RPMI8226 (cell line): ENCODE measurements at regions not wholly inside any gene's neighbourhood (a gene's known extent, or its start where the extent isn't known, plus 50 kb on each side); places are given as distances from the start of the nearest gene placed in this dataset.

Source experiments
- DNase-seq: peaks from one replicate; pipeline ENCODE4 v3.0.0-alpha.2; 2015

GRCh38 chr11:30089921-30090320 is 73.1 kb upstream of the KCNA4 start:
- DNase-seq, result no peak

GRCh38 chr11:30091246-30091645 is 74.4 kb upstream of the KCNA4 start:
- no peak for DNase-seq

- DNase-seq, result no peak
Observed at GRCh38 chr11:30091737-30092136, 74.9 kb upstream of the KCNA4 start.

GRCh38 chr11:30092518-30092917 is 75.7 kb upstream of the KCNA4 start:
- no peak for DNase-seq

GRCh38 chr11:30100495-30100894 is 83.7 kb upstream of the KCNA4 start:
- no peak for DNase-seq

- no peak for DNase-seq
Observed at GRCh38 chr11:30106222-30107181, 89.7 kb upstream of the KCNA4 start.

- DNase-seq, result no peak
Observed at GRCh38 chr11:30107899-30108298, 91.1 kb upstream of the KCNA4 start.

GRCh38 chr11:30109774-30110173 is 92.9 kb upstream of the KCNA4 start:
- no peak for DNase-seq

GRCh38 chr11:30110691-30111090 is 93.9 kb upstream of the KCNA4 start:
- DNase-seq, result no peak

- DNase-seq, result no peak
Observed at GRCh38 chr11:30111786-30112185, 95.0 kb upstream of the KCNA4 start.

GRCh38 chr11:30113326-30113898 is 96.6 kb upstream of the KCNA4 start:
- DNase-seq, result no peak

- DNase-seq, result no peak
Observed at GRCh38 chr11:30116512-30116911, 99.7 kb upstream of the KCNA4 start.

GRCh38 chr11:30120045-30120589 is 103.3 kb upstream of the KCNA4 start:
- DNase-seq, result no peak

- DNase-seq, result no peak
Observed at GRCh38 chr11:30125456-30125855, 105.4 kb upstream of the FSHB start.

- peak; percentile 8 for DNase-seq
Observed at GRCh38 chr11:30128269-30128932, 102.4 kb upstream of the FSHB start.

GRCh38 chr11:30131535-30131934 is 99.3 kb upstream of the FSHB start:
- DNase-seq, result no peak

GRCh38 chr11:30133281-30133680 is 97.5 kb upstream of the FSHB start:
- DNase-seq, result no peak

GRCh38 chr11:30143098-30143705 is 87.6 kb upstream of the FSHB start:
- DNase-seq, result peak; percentile 30

GRCh38 chr11:30147293-30147692 is 83.5 kb upstream of the FSHB start:
- no peak for DNase-seq

- DNase-seq, result no peak
Observed at GRCh38 chr11:30149998-30150397, 80.8 kb upstream of the FSHB start.

GRCh38 chr11:30150425-30150824 is 80.4 kb upstream of the FSHB start:
- no peak for DNase-seq

GRCh38 chr11:30153008-30153407 is 77.8 kb upstream of the FSHB start:
- no peak for DNase-seq

- DNase-seq, result no peak
Observed at GRCh38 chr11:30155428-30155827, 75.4 kb upstream of the FSHB start.
